ENCODE measurements at regions not wholly inside any gene's neighbourhood (a gene's known extent, or its start where the extent isn't known, plus 50 kb on each side); places are given as distances from the start of the nearest gene placed in this dataset.
A peak's percentile ranks its signal among the peaks of the same experiment; 100 is the strongest.
"Not testable (repeated sequence)": the region's sequence is repeated elsewhere in the genome, so short reads cannot be mapped to it uniquely, and the experiment has no call there.

DNA sequence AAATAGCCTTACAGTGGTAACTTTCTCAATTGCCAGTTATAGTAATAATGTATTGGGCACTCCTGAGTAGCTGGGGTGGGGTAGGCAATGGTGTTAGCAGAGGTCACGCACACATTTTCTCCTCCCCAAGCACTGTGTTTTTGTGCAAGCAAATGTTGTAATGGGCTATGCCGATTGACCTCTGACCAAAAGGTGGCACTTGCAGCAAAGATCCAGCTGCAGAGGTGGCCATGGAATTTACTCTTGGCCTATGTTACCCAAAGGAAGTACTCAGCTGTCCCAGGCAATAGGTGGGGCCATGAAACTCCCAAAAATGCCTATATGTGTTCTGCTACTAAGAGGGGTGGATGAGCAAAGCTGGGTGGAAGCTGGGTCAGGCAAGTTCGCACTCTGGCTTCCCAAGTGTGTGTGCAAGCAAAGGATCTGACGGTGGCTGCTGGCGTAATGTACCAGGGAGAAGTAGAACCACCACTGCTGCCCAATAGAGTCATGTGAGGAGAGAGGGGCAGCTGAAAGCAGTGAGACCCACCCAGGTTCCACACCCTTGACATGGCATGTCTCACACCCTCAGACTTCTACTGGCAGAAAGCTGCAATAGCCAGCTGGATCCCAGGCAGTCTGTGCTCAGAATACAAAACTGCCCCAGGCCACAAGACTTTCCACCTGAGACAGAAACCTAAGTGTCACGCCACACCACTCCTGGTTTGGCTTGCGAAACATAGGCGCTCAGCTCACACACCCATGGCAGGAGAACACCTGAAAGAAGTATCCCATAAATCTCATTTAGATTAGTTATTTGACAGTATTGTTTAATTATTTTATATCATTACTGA is 353.3 kb upstream of the EMCN start:
- peaks cover under 1% of the 10 kb centered on the region for H3K9me3 Mint-ChIP-seq
- H3K27ac Mint-ChIP-seq (ENCODE audit: unreplicated experiment): no peak overlapping the region
- DNase-seq (ENCODE audit: low read depth, low spot score): no peak
- TF ChIP-seq, protein P1, sequence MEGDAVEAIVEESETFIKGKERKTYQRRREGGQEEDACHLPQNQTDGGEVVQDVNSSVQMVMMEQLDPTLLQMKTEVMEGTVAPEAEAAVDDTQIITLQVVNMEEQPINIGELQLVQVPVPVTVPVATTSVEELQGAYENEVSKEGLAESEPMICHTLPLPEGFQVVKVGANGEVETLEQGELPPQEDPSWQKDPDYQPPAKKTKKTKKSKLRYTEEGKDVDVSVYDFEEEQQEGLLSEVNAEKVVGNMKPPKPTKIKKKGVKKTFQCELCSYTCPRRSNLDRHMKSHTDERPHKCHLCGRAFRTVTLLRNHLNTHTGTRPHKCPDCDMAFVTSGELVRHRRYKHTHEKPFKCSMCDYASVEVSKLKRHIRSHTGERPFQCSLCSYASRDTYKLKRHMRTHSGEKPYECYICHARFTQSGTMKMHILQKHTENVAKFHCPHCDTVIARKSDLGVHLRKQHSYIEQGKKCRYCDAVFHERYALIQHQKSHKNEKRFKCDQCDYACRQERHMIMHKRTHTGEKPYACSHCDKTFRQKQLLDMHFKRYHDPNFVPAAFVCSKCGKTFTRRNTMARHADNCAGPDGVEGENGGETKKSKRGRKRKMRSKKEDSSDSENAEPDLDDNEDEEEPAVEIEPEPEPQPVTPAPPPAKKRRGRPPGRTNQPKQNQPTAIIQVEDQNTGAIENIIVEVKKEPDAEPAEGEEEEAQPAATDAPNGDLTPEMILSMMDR (conservative IDR thresholded peaks at IDR 0.05): no peak
- H3K4me1 Mint-ChIP-seq: no peaks in the 10 kb centered on the region
- peaks cover 3% of the 10 kb centered on the region for H3K36me3 Mint-ChIP-seq (ENCODE audit: low read depth)
- no peaks in the 10 kb centered on the region for H3K27me3 Mint-ChIP-seq (ENCODE audit: low read depth)
- H3K4me3 Mint-ChIP-seq: no peak overlapping the region

DNA sequence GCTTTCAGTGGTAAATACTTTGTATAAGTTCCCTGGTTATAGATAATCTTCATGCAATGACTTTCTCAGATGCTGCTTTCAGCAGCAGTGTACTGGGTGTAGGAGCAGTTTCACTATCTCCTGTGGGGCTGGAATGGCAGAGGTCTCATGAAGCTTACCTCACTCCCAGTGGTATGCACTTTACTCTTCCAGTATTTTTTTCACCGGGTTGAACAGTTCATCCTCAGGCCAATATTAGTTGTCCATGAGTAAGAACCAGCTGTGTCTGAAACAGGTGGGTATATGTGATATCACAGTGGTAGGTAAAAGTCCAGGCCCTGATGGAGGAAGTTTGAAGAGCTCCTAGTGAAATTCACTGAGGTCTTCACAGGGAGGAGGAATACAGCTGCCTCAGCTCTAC is 351.5 kb upstream of the EMCN start:
- H3K27ac Mint-ChIP-seq (ENCODE audit: unreplicated experiment): no peak overlapping the region
- TF ChIP-seq, protein P1 (conservative IDR thresholded peaks at IDR 0.05): no peak

DNA sequence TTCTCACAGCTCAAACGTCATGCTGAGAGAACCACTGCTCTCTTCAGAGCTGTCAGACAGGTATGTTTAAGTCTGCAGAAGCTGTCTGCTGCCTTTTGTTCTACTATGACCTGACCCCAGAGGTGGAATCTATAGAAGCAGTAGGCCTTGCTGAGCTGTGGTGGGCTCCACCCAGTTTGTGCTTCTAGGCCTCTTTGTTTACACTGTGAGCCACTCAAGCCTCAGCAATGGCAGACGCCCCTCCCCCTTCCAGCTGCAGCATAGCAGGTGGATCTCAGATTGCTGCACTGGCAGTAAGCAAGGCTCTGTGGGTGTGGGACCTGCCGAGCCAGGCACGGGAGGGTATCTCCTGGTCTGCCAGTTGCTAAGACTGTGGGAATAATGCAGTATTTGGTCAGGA is 350.5 kb upstream of the EMCN start:
- H3K36me3 Mint-ChIP-seq (ENCODE audit: low read depth); H3K27ac Mint-ChIP-seq (ENCODE audit: unreplicated experiment); H3K4me1 Mint-ChIP-seq; H3K4me3 Mint-ChIP-seq; H3K9me3 Mint-ChIP-seq; H3K27me3 Mint-ChIP-seq (ENCODE audit: low read depth): not testable (repeated sequence)
- DNase-seq (ENCODE audit: low read depth, low spot score): peak; percentile 20

More for the DNA sequence above, 351.5 kb upstream of the EMCN start:
- H3K4me1 Mint-ChIP-seq: no peaks in the 10 kb centered on the region
- peaks cover 6% of the 10 kb centered on the region for H3K36me3 Mint-ChIP-seq (ENCODE audit: low read depth)
- no peaks in the 10 kb centered on the region for H3K27me3 Mint-ChIP-seq (ENCODE audit: low read depth)
- DNase-seq (ENCODE audit: low read depth, low spot score): no peak
- H3K9me3 Mint-ChIP-seq: peaks cover 5% of the 10 kb centered on the region
- no peak overlapping the region for H3K4me3 Mint-ChIP-seq

DNA sequence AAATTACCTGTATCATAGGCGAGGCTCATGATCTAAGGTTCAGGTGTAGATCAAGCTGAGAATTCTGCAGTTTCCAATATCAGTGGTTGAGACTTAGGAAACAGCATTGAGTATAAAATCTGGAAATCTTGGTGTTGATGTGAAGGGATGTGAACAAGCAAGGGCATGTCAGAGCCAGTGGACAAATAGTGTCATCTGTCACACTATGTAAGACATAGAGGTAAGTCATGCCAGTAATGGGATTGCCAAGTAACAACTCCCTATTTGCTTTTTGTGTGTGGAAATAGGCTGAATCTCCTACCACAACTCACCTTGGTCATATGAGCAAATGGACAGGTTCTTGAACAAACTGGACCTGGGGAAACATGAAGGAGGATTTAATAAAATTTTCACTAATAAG is 334.5 kb upstream of the EMCN start:
- Mint-ChIP-seq H3K27ac (ENCODE audit: unreplicated experiment) (no peak overlapping the region), H3K4me1 (no peaks in the 10 kb centered on the region), H3K27me3 (ENCODE audit: low read depth) (no peaks in the 10 kb centered on the region), H3K4me3 (no peak overlapping the region), H3K36me3 (ENCODE audit: low read depth) (no peaks in the 10 kb centered on the region), H3K9me3 (peaks cover 3% of the 10 kb centered on the region)
- TF ChIP-seq, protein P1 (conservative IDR thresholded peaks at IDR 0.05): no peak
- DNase-seq (ENCODE audit: low read depth, low spot score): no peak

DNA sequence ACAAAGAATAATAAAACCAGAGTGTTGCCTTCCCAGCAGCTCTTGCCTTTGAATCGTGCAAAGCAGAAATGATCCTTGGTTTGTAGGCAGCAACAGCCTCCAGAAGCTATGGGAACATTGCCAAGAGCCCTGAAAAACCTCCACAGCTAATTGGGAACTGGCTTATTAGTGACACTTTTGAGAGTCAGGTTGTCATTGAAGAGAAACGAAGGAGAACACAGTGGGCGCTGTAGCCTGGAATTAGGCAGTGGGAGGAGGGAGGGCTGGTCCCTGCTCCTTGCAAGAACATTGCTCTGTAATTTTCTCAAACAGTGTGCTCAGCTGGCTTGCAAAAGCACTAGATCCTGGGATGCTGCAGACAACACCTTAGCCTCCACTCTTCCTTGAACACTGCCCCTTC is 331.5 kb upstream of the EMCN start:
- Mint-ChIP-seq H3K27me3 (ENCODE audit: low read depth) (no peaks in the 10 kb centered on the region), H3K4me3 (no peak overlapping the region), H3K36me3 (ENCODE audit: low read depth) (no peaks in the 10 kb centered on the region), H3K9me3 (no peaks in the 10 kb centered on the region), H3K4me1 (no peaks in the 10 kb centered on the region), H3K27ac (ENCODE audit: unreplicated experiment) (no peak overlapping the region)
- DNase-seq (ENCODE audit: low read depth, low spot score): no peak
- TF ChIP-seq, protein P1 (conservative IDR thresholded peaks at IDR 0.05): no peak

DNA sequence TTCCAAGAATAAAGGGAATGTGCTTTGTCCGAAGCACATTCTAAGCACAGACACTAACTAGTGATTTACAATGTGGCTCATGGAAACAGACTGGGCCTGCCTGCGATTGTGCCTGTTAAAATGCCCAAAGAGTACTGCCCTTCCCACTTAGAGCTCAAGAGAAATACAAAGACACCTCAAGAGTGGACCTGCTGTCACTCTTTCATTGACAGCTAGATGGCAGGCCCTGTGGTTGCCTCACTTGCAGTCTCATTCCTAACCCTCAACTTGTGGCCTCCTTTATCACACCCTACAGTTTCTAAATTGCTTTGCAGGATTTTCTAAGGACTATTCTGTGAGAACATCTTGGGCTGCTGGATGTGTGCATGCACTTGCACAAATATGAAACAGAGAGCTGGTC is 331.0 kb upstream of the EMCN start:
- no peak overlapping the region for H3K27ac Mint-ChIP-seq (ENCODE audit: unreplicated experiment)
- H3K4me1 Mint-ChIP-seq: no peaks in the 10 kb centered on the region
- no peaks in the 10 kb centered on the region for H3K36me3 Mint-ChIP-seq (ENCODE audit: low read depth)
- DNase-seq (ENCODE audit: low read depth, low spot score): no peak
- no peaks in the 10 kb centered on the region for H3K9me3 Mint-ChIP-seq
- H3K27me3 Mint-ChIP-seq (ENCODE audit: low read depth): no peaks in the 10 kb centered on the region
- H3K4me3 Mint-ChIP-seq: no peak overlapping the region
- TF ChIP-seq, protein P1 (conservative IDR thresholded peaks at IDR 0.05): peak; percentile 26
